Left ventricle myocardium superior (tissue), 1 donor: ENCODE measurements at regions not wholly inside any gene's neighbourhood (a gene's known extent, or its start where the extent isn't known, plus 50 kb on each side); places are given as distances from the start of the nearest gene placed in this dataset.

Experiments used
- ATAC-seq: fragments of 200-7000 bp; cut with Tn5 transposase; one replicate; pipeline ENCODE4 v1.9.1; 2020; ENCODE audit warnings: mild to moderate bottlenecking, moderate library complexity
- DNase-seq: peaks from one replicate; pipeline ENCODE4 v3.0.0-alpha.2; 2020
- intact Hi-C: fragments of 100-400 bp; cut with micrococcal nuclease; formaldehyde crosslinking; loops from one replicate; pipeline ENCODE4 v1.11.0; 2022
- donor health status: DM: no; HTN: yes; CAD: no; lungs with severe emphysema.

- intact Hi-C loops, result no loop called here
- ATAC-seq (no peak), DNase-seq (no peak)
Observed at GRCh38 chr3:18790384-18790783, 357.9 kb upstream of the KCNH8 start.

GRCh38 chr3:18789734-18790133, 358.6 kb upstream of the KCNH8 start:
- DNase-seq (no peak), ATAC-seq (no peak)
- intact Hi-C loops, result no loop called here

GRCh38 chr3:18787441-18787840, 360.9 kb upstream of the KCNH8 start:
- DNase-seq (no peak), ATAC-seq (no peak)
- intact Hi-C loops, result no loop called here

GRCh38 chr3:18786650-18787323, 361.5 kb upstream of the KCNH8 start:
- intact Hi-C loops, result no loop called here
- DNase-seq (no peak), ATAC-seq (no peak)

GRCh38 chr3:18782191-18782590, 357.1 kb upstream of the SATB1 start:
- intact Hi-C loops, result no loop called here
- no peak for ATAC-seq
- DNase-seq, result no peak

- intact Hi-C loops, result no loop called here
- DNase-seq (no peak), ATAC-seq (no peak)
Observed at GRCh38 chr3:18780959-18781358, 355.8 kb upstream of the SATB1 start.

- no peak for DNase-seq
- intact Hi-C loops, result no loop called here
- no peak for ATAC-seq
Observed at GRCh38 chr3:18779704-18780103, 354.6 kb upstream of the SATB1 start.

GRCh38 chr3:18778598-18778997, 353.5 kb upstream of the SATB1 start:
- ATAC-seq, result no peak
- DNase-seq, result no peak
- intact Hi-C loops, result no loop called here

GRCh38 chr3:18778094-18778493, 353.0 kb upstream of the SATB1 start:
- ATAC-seq (no peak), DNase-seq (no peak)
- intact Hi-C loops, result no loop called here

- intact Hi-C loops, result no loop called here
- DNase-seq (no peak), ATAC-seq (no peak)
Observed at GRCh38 chr3:18775501-18775900, 350.4 kb upstream of the SATB1 start.

- no peak for DNase-seq
- no peak for ATAC-seq
- intact Hi-C loops, result no loop called here
Observed at GRCh38 chr3:18774319-18775088, 349.4 kb upstream of the SATB1 start.

GRCh38 chr3:18772699-18773305, 347.7 kb upstream of the SATB1 start:
- DNase-seq (no peak), ATAC-seq (no peak)
- intact Hi-C loops, result no loop called here

GRCh38 chr3:18771931-18772330, 346.8 kb upstream of the SATB1 start:
- ATAC-seq, result no peak
- intact Hi-C loops, result no loop called here
- no peak for DNase-seq

- intact Hi-C loops, result no loop called here
Observed at GRCh38 chr3:18770800-18771199, 345.7 kb upstream of the SATB1 start.

GRCh38 chr3:18767756-18768303, 342.7 kb upstream of the SATB1 start:
- DNase-seq, result no peak
- intact Hi-C loops, result no loop called here
- no peak for ATAC-seq

More at GRCh38 chr3:18770800-18771199, 345.7 kb upstream of the SATB1 start:
- DNase-seq (no peak), ATAC-seq (no peak)

- ATAC-seq, result no peak
- DNase-seq, result no peak
- intact Hi-C loops, result no loop called here
Observed at GRCh38 chr3:18766974-18767373, 341.8 kb upstream of the SATB1 start.

- ATAC-seq (no peak), DNase-seq (no peak)
- intact Hi-C loops, result no loop called here
Observed at GRCh38 chr3:18765662-18766061, 340.5 kb upstream of the SATB1 start.

- intact Hi-C loops, result no loop called here
- ATAC-seq (no peak), DNase-seq (no peak)
Observed at GRCh38 chr3:18765161-18765560, 340.0 kb upstream of the SATB1 start.

- DNase-seq (no peak), ATAC-seq (no peak)
- intact Hi-C loops, result no loop called here
Observed at GRCh38 chr3:18761530-18761929, 336.4 kb upstream of the SATB1 start.

GRCh38 chr3:18758047-18758704, 333.0 kb upstream of the SATB1 start:
- peak; percentile 22 for ATAC-seq
- intact Hi-C loops, result no loop called here

More at GRCh38 chr3:18758047-18758704, 333.0 kb upstream of the SATB1 start:
- DNase-seq, result no peak
